ENCODE measurements at regions not wholly inside any gene's neighbourhood (a gene's known extent, or its start where the extent isn't known, plus 50 kb on each side); places are given as distances from the start of the nearest gene placed in this dataset.

GRCh38 chr2:147756069-147756468, 88.8 kb upstream of the ACVR2A start:
- no peak for DNase-seq
- Mint-ChIP-seq H3K4me1 (no peaks in the 10 kb centered on the region), H3K27ac (no peak overlapping the region), H3K27me3 (peaks cover 4% of the 10 kb centered on the region), H3K36me3 (no peaks in the 10 kb centered on the region), H3K4me3 (no peak overlapping the region), H3K9me3 (no peaks in the 10 kb centered on the region)
- no peak for ATAC-seq (ENCODE audit: low read depth)
- POLR2A ChIA-PET: no interaction called here

- H3K27me3 Mint-ChIP-seq: no peaks in the 10 kb centered on the region
- H3K4me1 Mint-ChIP-seq: no peaks in the 10 kb centered on the region
- ATAC-seq (ENCODE audit: low read depth) (no peak), DNase-seq (no peak)
- no peak overlapping the region for H3K27ac Mint-ChIP-seq
- H3K9me3 Mint-ChIP-seq: no peaks in the 10 kb centered on the region
- no peaks in the 10 kb centered on the region for H3K36me3 Mint-ChIP-seq
- POLR2A ChIA-PET: no interaction called here
- no peak overlapping the region for H3K4me3 Mint-ChIP-seq
These were observed 104.5 kb upstream of the ACVR2A start for GRCh38 chr2:147740211-147740927.

GRCh38 chr2:147739508-147739907, 105.3 kb upstream of the ACVR2A start:
- Mint-ChIP-seq H3K36me3 (no peaks in the 10 kb centered on the region), H3K9me3 (no peaks in the 10 kb centered on the region), H3K27me3 (no peaks in the 10 kb centered on the region), H3K27ac (no peak overlapping the region), H3K4me3 (no peak overlapping the region), H3K4me1 (no peaks in the 10 kb centered on the region)
- DNase-seq: no peak
- no peak for ATAC-seq (ENCODE audit: low read depth)
- POLR2A ChIA-PET: no interaction called here

- Mint-ChIP-seq H3K27me3 (peaks cover 12% of the 10 kb centered on the region), H3K27ac (no peak overlapping the region), H3K4me1 (no peaks in the 10 kb centered on the region), H3K9me3 (peaks cover 2% of the 10 kb centered on the region), H3K4me3 (no peak overlapping the region), H3K36me3 (no peaks in the 10 kb centered on the region)
- POLR2A ChIA-PET: no interaction called here
- no peak for DNase-seq
- ATAC-seq (ENCODE audit: low read depth): no peak
These were observed 126.0 kb upstream of the ACVR2A start for GRCh38 chr2:147718831-147719230.

- H3K4me3 Mint-ChIP-seq: no peak overlapping the region
- peaks cover 9% of the 10 kb centered on the region for H3K9me3 Mint-ChIP-seq
- no peaks in the 10 kb centered on the region for H3K4me1 Mint-ChIP-seq
- H3K36me3 Mint-ChIP-seq: peaks cover 3% of the 10 kb centered on the region
- DNase-seq: no peak
- ATAC-seq (ENCODE audit: low read depth): no peak
- H3K27ac Mint-ChIP-seq: no peak overlapping the region
- H3K27me3 Mint-ChIP-seq: peaks cover 12% of the 10 kb centered on the region
- POLR2A ChIA-PET: no interaction called here
These were observed 127.9 kb upstream of the ACVR2A start for GRCh38 chr2:147716906-147717305.

GRCh38 chr2:147715807-147716206, 129.0 kb upstream of the ACVR2A start:
- no peak for ATAC-seq (ENCODE audit: low read depth)
- H3K4me1 Mint-ChIP-seq: no peaks in the 10 kb centered on the region
- peaks cover 11% of the 10 kb centered on the region for H3K9me3 Mint-ChIP-seq
- DNase-seq: no peak
- POLR2A ChIA-PET: no interaction called here
- H3K4me3 Mint-ChIP-seq: no peak overlapping the region
- no peak overlapping the region for H3K27ac Mint-ChIP-seq
- peaks cover 12% of the 10 kb centered on the region for H3K27me3 Mint-ChIP-seq
- H3K36me3 Mint-ChIP-seq: peaks cover 3% of the 10 kb centered on the region

- H3K27ac Mint-ChIP-seq: no peak overlapping the region
- peaks cover 12% of the 10 kb centered on the region for H3K27me3 Mint-ChIP-seq
- peaks cover 3% of the 10 kb centered on the region for H3K36me3 Mint-ChIP-seq
- ATAC-seq (ENCODE audit: low read depth) (no peak), DNase-seq (no peak)
- H3K4me1 Mint-ChIP-seq: no peaks in the 10 kb centered on the region
- peaks cover 9% of the 10 kb centered on the region for H3K9me3 Mint-ChIP-seq
- H3K4me3 Mint-ChIP-seq: no peak overlapping the region
- POLR2A ChIA-PET: no interaction called here
These were observed 130.2 kb upstream of the ACVR2A start for GRCh38 chr2:147714582-147714981.

- Mint-ChIP-seq H3K36me3 (peaks cover 3% of the 10 kb centered on the region), H3K27me3 (peaks cover 12% of the 10 kb centered on the region), H3K9me3 (peaks cover 9% of the 10 kb centered on the region), H3K4me3 (no peak overlapping the region), H3K27ac (no peak overlapping the region), H3K4me1 (no peaks in the 10 kb centered on the region)
- POLR2A ChIA-PET: no interaction called here
- DNase-seq (no peak), ATAC-seq (ENCODE audit: low read depth) (no peak)
These were observed 131.5 kb upstream of the ACVR2A start for GRCh38 chr2:147713349-147713748.

- Mint-ChIP-seq H3K27ac (no peak overlapping the region), H3K27me3 (peaks cover 12% of the 10 kb centered on the region), H3K4me3 (no peak overlapping the region), H3K9me3 (peaks cover 9% of the 10 kb centered on the region), H3K36me3 (peaks cover 3% of the 10 kb centered on the region), H3K4me1 (no peaks in the 10 kb centered on the region)
- POLR2A ChIA-PET: no interaction called here
- DNase-seq: no peak
- no peak for ATAC-seq (ENCODE audit: low read depth)
These were observed 132.8 kb upstream of the ACVR2A start for GRCh38 chr2:147712051-147712450.

GRCh38 chr2:147711031-147711430, 133.8 kb upstream of the ACVR2A start:
- Mint-ChIP-seq H3K9me3 (peaks cover 9% of the 10 kb centered on the region), H3K4me1 (no peaks in the 10 kb centered on the region), H3K36me3 (peaks cover 3% of the 10 kb centered on the region), H3K4me3 (no peak overlapping the region), H3K27ac (no peak overlapping the region), H3K27me3 (peaks cover 12% of the 10 kb centered on the region)
- no peak for ATAC-seq (ENCODE audit: low read depth)
- DNase-seq: no peak
- POLR2A ChIA-PET: no interaction called here

- H3K9me3 Mint-ChIP-seq: peaks cover 11% of the 10 kb centered on the region
- POLR2A ChIA-PET: no interaction called here
- ATAC-seq (ENCODE audit: low read depth) (no peak), DNase-seq (no peak)
- H3K27ac Mint-ChIP-seq: no peak overlapping the region
- peaks cover 3% of the 10 kb centered on the region for H3K36me3 Mint-ChIP-seq
- H3K4me3 Mint-ChIP-seq: no peak overlapping the region
- no peaks in the 10 kb centered on the region for H3K4me1 Mint-ChIP-seq
- peaks cover under 1% of the 10 kb centered on the region for H3K27me3 Mint-ChIP-seq
These were observed 135.2 kb upstream of the ACVR2A start for GRCh38 chr2:147709655-147710054.

- no peak for DNase-seq
- Mint-ChIP-seq H3K27ac (no peak overlapping the region), H3K9me3 (peaks cover 4% of the 10 kb centered on the region), H3K4me1 (peaks cover 2% of the 10 kb centered on the region), H3K4me3 (no peak overlapping the region), H3K36me3 (no peaks in the 10 kb centered on the region), H3K27me3 (no peaks in the 10 kb centered on the region)
- ATAC-seq (ENCODE audit: low read depth): no peak
- POLR2A ChIA-PET: no interaction called here
These were observed 141.7 kb upstream of the ACVR2A start for GRCh38 chr2:147703171-147703570.

GRCh38 chr2:147698166-147698565, 146.7 kb upstream of the ACVR2A start:
- H3K4me3 Mint-ChIP-seq: no peak overlapping the region
- POLR2A ChIA-PET: no interaction called here
- no peaks in the 10 kb centered on the region for H3K36me3 Mint-ChIP-seq
- peaks cover 1% of the 10 kb centered on the region for H3K4me1 Mint-ChIP-seq
- DNase-seq (no peak), ATAC-seq (ENCODE audit: low read depth) (no peak)
- peaks cover 1% of the 10 kb centered on the region for H3K9me3 Mint-ChIP-seq
- H3K27me3 Mint-ChIP-seq: peaks cover 4% of the 10 kb centered on the region
- no peak overlapping the region for H3K27ac Mint-ChIP-seq

- no peak for DNase-seq
- H3K36me3 Mint-ChIP-seq: no peaks in the 10 kb centered on the region
- POLR2A ChIA-PET: no interaction called here
- no peak overlapping the region for H3K27ac Mint-ChIP-seq
- no peak overlapping the region for H3K4me3 Mint-ChIP-seq
- H3K27me3 Mint-ChIP-seq: peaks cover 4% of the 10 kb centered on the region
- no peaks in the 10 kb centered on the region for H3K4me1 Mint-ChIP-seq
- ATAC-seq (ENCODE audit: low read depth): no peak
- peaks cover 1% of the 10 kb centered on the region for H3K9me3 Mint-ChIP-seq
These were observed 148.4 kb upstream of the ACVR2A start for GRCh38 chr2:147696426-147696825.

All from activated naive CD8-positive, alpha-beta T cell treated with anti-CD3 and anti-CD28 coated beads, Interleukin-2, amount 10 ng/mL, durations not matched to agents 7 days and 5 days (primary cell).